ENCODE measurements at regions not wholly inside any gene's neighbourhood (a gene's known extent, or its start where the extent isn't known, plus 50 kb on each side); places are given as distances from the start of the nearest gene placed in this dataset.
"Not testable (repeated sequence)": the region's sequence is repeated elsewhere in the genome, so short reads cannot be mapped to it uniquely, and the experiment has no call there.

DNA sequence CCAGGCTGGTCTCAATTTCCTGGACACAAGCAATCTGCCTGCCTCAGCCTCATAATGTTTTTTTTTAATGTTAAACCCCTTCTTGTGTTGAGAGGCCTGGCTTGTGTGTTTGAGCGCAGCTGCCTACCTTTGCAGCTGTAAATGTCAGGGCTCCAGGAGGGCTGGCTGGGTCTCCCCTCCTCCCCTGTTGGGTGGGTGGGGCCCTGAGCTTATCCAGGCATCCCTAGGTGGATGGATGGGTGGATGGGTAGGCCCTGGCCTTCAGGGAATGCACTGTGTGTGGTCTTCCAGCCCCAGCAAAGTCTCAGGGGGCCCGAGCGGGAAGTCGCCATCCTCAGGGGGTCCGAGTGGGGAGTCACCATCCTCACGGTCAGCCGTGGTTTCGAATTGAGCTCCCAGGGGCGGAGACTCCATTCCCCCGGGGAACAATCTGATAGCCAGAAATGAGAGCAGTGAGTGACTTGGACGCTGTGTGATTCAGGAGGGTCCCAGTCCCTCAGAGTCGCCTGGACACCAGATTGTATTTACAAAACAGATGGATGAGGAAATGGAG lies 279.4 kb upstream of the PLGLB2 start:
- not testable (repeated sequence) for H3K4me1 ChIP-seq (replicated peaks); H3K27me3 ChIP-seq (replicated peaks); H3K36me3 ChIP-seq; H3K27ac ChIP-seq; H3K9me3 ChIP-seq (replicated peaks); H3K4me3 ChIP-seq
- DNase-seq (ENCODE audit: low read depth in 1 of 2, low spot score in 2 of 2) = peak; percentile 75 to 89

DNA sequence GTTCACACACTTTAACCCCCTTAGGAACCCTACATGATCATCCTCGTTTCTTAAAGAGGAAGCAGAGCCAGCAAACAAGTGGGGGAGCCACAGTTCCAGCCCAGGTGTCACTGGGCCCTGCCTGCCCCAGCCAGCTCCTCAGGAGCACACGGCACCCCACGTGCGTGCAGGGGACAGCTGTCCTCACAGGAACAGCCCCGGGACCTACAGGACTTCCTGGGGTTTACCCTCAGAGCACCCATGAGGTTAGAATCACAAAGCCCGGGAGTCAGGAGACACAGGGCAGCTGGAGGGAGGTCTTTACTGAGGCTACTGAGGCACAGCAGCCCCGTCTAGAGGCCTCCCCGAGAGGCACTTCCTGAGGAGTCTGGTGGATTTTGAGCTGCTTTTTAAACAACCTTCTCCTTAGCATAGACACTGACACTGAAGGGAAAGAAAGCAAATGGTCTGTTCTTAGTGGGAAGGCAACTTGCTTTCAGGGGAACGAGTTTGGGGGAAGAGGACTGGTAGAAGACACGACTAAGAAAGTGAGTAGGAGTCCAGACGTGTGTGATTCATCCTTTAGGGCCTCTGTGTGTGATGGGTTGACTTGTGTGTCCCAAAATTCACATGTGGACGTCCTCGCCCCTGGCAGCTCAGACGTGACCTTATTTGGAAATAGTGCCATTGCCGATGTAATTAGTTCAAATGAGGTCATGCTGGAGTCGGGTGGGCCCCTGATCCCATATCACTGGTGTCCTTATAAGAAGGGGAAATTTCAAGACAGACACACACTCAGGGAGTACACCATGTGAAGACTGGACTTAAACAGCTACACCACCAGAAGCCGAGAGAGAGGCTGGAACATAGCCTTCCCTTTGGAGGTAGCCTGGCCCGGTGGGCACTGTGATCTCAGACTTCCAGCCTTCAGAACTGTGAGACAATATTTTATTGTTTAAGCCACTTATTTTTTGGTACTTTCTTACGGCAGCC lies 278.4 kb upstream of the PLGLB2 start:
- peak overlapping the region; percentile 64 for H3K27ac ChIP-seq
- H3K4me3 ChIP-seq; H3K27me3 ChIP-seq (replicated peaks); H3K4me1 ChIP-seq (replicated peaks); H3K9me3 ChIP-seq (replicated peaks); H3K36me3 ChIP-seq: not testable (repeated sequence)
- peak in 1 of 2 experiments; percentile 52 for DNase-seq (ENCODE audit: low read depth in 1 of 2, low spot score in 2 of 2)

DNA sequence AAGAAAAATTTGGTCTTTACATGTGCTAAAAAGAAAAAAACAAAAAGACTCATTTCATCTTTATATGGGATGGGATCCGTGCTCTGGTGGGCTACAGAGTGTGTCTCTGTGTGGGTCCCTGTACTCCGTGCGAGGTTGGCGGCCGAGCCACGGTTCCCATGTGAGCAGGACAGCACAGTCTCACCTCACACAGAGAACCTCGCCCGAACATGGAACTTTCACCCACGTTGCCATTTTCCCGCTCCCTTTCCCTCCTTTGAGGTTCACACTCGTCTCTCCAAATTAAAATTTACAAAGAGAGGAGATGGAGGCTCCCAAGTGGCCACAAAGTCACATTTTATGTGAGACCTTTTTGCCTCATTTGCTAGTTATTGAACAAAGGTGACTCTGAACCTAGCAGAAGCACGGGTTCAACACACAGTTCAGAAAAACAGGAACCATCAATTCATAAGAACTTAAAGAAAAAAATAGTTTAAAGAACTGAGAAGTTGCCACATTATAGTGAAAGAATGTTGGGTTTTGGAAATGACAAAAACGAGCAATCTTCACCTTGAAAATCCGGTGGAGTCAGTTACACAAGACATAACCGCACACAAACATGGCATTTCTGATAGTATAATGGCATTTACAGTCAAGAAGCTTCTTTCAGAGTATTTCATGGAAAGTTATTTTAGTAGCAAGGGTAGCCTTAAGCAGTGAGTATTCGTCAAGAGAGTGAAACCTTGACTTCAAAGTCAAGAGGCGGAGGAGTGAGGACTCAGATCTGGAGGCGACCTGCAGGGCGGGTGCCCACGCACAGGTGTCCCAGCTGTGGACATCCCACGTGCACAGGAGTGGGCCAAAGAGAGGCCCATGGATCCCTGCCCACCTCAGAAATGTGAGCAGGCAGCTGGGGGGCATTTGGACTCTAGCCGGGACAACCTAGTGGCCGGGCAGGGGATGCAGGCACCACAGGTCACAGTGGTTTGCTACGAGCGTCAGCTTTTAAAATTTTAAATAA lies 277.2 kb upstream of the PLGLB2 start:
- not testable (repeated sequence) for H3K4me1 ChIP-seq (replicated peaks); H3K27me3 ChIP-seq (replicated peaks); H3K36me3 ChIP-seq; DNase-seq (ENCODE audit: low read depth in 1 of 2, low spot score in 2 of 2); H3K27ac ChIP-seq; H3K9me3 ChIP-seq (replicated peaks); H3K4me3 ChIP-seq

DNA sequence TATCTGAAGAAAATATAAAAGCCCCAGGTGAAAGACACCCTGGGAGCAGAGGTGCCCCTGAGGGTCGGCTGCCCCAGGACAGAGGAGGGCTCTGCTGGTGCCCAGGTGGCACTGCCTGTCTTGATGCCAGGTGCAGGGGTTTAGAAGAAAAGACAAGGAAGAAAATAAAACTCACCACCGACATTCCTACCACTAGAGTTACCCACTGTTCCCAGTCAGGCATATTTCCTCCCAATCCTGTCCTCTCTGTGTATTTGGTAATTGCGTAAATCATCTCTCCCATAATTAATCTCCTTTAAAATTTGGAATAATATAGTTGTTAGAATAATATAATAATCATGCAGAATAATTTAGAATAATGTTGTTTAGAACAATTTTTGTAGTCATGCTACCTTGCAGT lies 276.4 kb upstream of the PLGLB2 start:
- not testable (repeated sequence) for H3K4me1 ChIP-seq (replicated peaks); H3K27me3 ChIP-seq (replicated peaks); H3K9me3 ChIP-seq (replicated peaks); H3K4me3 ChIP-seq; H3K27ac ChIP-seq; DNase-seq (ENCODE audit: low read depth in 1 of 2, low spot score in 2 of 2); H3K36me3 ChIP-seq

DNA sequence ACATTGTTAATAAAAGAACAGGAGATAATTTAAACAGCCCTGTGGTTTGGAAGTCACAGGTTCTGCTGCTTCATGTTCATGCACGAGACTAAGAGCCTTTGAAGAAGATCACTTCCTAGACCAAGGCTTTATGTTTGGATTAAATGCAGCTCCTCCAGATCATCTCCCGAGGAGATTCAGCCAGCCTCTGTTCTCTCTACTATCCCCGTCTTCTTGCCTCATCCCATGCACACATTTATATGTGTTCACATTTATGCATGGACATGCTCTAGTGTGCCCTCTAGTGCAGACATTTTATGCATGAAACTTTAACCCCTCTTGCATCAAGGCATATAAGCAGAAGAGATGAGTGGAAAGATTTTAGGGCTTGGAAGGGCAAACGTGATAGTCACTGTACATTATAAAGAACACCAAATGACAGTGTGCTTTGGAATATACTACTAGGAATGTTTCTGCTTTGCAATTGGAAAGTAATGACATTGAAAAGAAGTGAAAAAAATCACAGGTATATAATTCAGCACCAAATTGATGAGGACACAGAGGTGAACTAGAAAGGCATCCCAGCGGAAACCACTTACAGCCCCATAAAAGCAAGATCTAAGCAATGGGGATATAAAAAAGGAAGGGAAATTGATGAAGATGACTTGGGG lies 271.5 kb upstream of the PLGLB2 start:
- H3K27ac ChIP-seq; H3K4me1 ChIP-seq (replicated peaks); H3K27me3 ChIP-seq (replicated peaks); H3K9me3 ChIP-seq (replicated peaks); H3K4me3 ChIP-seq; DNase-seq (ENCODE audit: low read depth in 1 of 2, low spot score in 2 of 2); H3K36me3 ChIP-seq: not testable (repeated sequence)

DNA sequence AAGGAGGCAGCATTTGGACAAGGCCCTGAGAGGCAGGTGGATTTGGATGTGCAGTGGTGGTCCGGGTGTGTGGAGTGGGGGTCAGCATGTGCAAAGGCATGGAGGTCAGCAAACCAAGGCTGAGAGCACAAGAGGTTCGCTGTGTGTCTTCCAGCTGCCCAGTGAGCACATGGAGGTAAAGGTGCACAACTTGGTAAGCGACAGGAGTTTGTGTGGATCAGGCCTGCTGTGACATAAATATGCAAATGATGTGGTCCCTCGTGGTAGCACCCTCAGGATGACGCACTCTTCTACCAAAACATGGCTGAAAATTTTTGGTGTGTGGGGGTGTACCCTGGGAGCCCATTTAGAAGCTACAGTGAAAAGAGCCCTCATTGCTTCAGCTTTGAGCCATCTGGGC lies 271.0 kb upstream of the PLGLB2 start:
- H3K9me3 ChIP-seq (replicated peaks); H3K27ac ChIP-seq; H3K36me3 ChIP-seq; H3K27me3 ChIP-seq (replicated peaks); H3K4me1 ChIP-seq (replicated peaks); H3K4me3 ChIP-seq; DNase-seq (ENCODE audit: low read depth in 1 of 2, low spot score in 2 of 2): not testable (repeated sequence)

DNA sequence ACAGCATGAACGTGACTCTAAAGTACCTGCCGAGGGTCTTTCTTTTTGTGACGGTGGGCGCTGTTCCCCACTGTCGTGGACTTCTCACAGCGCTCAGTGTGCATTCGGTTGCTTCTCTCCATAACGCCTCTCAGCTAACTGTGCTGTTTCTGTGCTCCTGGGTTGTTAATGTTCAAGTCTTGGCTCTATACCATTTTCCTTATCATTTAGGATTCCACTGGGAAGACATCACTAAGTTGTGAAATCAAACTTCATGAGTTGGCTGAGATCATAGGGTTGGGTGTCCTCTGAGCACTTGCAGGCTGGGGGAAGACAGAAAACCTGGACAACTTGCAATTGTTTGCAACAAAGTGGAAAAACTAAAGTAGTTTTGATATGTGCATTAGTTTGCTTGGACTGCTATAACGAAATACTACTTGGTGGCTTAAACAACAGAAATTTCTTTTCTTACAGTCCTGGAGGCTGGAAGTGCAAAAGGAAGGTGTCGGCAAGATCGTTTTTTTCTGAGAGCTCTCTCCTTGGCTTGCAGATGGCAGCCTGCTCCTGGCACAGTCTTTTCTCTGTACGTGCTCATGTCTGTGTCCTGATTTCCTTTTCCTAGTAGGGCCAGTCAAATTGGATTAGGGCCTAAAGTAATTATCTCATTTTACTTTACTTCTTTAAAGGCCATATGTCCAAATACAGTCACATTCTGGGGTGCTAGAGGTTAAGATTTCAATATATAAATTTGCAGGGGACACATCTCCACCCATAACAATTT lies 270.0 kb upstream of the PLGLB2 start:
- H3K36me3 ChIP-seq; DNase-seq (ENCODE audit: low read depth in 1 of 2, low spot score in 2 of 2); H3K9me3 ChIP-seq (replicated peaks); H3K27me3 ChIP-seq (replicated peaks); H3K27ac ChIP-seq; H3K4me3 ChIP-seq; H3K4me1 ChIP-seq (replicated peaks): not testable (repeated sequence)

DNA sequence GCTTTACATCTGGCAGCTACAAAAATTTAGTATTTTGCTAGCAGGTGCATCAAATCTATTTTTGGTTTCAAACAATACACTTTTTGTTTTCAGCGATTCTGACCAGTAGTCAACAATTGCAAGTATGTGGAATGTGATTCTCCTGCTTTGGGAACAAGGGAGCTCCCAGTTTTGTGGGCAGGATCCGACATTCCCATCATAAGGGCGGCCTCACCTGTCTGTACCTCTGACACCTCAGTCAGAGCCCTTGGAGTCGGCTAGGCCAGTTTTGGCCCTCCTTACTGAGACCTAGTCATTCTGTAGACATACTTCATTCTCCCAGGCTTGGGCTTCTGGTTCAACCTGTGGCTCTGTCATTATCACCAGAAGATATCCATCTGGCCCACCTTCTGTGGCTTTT lies 269.0 kb upstream of the PLGLB2 start:
- not testable (repeated sequence) for DNase-seq (ENCODE audit: low read depth in 1 of 2, low spot score in 2 of 2); H3K27me3 ChIP-seq (replicated peaks); H3K27ac ChIP-seq; H3K4me1 ChIP-seq (replicated peaks); H3K4me3 ChIP-seq; H3K36me3 ChIP-seq; H3K9me3 ChIP-seq (replicated peaks)

DNA sequence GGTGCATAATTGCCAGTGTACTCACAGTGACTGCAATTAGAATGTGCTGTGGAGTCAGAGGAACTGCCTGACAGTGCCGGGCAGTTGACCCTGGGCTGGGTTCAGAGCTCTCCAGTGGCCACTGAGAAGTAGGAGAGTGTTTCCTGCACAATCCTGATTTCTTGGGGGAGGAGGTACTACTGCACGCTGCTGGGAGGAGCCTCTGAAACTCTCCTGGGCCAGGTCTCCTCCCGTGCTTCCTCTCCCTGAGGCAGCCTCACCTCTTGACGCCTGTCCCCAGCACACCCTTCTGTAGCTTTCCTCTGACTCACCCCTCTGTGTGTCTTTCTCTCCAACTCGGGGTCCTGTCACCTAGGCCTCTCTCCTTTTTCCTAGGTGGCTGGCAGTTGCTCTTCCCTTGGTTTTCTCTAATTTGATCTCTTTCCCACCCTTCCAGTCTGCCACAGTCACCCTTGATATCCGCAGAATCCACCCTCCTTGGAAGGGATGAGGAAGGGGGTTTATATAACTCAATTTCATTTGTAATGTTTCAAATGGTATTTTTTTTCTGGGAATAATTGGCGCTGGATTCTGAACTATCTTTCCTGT lies 264.7 kb upstream of the PLGLB2 start:
- not testable (repeated sequence) for H3K27me3 ChIP-seq (replicated peaks); H3K27ac ChIP-seq; H3K9me3 ChIP-seq (replicated peaks); DNase-seq (ENCODE audit: low read depth in 1 of 2, low spot score in 2 of 2); H3K36me3 ChIP-seq; H3K4me1 ChIP-seq (replicated peaks); H3K4me3 ChIP-seq

DNA sequence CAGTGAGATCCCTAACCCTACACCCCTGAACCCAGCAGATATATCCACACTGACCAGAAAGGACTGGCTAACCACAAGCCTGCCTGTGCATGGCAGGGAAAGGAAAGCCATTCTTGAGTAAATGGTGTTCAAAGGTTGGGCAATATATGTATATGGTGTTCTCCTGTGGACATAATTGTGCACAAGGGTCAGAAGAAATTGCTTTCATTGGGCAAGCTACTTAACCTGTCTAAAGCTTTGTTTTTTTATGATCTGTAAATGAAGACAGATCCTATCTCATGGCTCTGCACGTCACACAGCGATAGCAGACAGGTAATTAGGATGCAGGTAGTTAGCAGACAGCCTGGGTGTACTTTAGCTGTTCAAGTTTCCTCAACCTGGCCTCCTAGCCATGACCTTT lies 263.5 kb upstream of the PLGLB2 start:
- not testable (repeated sequence) for H3K36me3 ChIP-seq, H3K27ac ChIP-seq

DNA sequence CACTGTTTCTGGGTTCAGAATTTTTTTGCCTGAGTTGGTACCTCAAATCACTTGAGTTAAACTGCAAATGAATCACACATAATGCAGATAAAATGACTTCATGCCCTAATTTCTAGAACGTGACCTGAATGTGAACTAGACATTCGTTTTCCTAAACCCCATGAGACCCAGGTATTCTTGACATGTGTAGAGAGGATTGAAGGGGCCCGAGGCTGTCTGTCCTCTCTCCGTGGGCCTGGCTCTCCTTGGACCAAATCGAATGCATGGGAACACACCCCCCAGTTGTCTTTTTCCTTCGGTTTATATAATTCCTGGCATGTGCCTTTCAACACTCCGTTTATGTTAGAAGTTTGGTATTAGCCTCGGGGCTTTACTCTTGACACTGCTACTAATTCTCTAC lies 262.4 kb upstream of the PLGLB2 start:
- not testable (repeated sequence) for H3K4me3 ChIP-seq; H3K9me3 ChIP-seq (replicated peaks); H3K4me1 ChIP-seq (replicated peaks); H3K27me3 ChIP-seq (replicated peaks); H3K27ac ChIP-seq; DNase-seq (ENCODE audit: low read depth in 1 of 2, low spot score in 2 of 2); H3K36me3 ChIP-seq

More for the DNA sequence above, 263.5 kb upstream of the PLGLB2 start:
- not testable (repeated sequence) for H3K4me1 ChIP-seq (replicated peaks); H3K9me3 ChIP-seq (replicated peaks); H3K4me3 ChIP-seq; DNase-seq (ENCODE audit: low read depth in 1 of 2, low spot score in 2 of 2); H3K27me3 ChIP-seq (replicated peaks)

DNA sequence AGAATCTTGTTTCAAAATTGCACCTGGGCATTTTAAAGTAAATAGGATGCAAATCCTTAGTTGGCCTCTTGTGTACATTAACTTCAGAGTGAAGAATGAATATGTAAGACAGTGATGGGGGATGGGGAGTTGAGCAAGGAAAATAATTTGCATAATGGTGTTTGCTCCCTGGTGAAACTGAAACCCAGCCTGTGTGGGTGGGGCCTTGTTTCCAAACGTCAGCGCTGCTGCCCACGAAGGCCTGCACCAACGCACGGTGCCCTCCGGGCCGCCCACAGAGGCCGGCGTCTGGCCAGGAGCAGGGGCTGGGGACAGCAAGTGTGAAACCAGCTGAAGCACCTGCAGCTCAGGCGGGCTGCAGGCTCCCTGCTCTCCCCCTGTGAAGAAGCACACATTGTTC lies 262.0 kb upstream of the PLGLB2 start:
- DNase-seq (ENCODE audit: low read depth in 1 of 2, low spot score in 2 of 2); H3K27me3 ChIP-seq (replicated peaks); H3K36me3 ChIP-seq; H3K27ac ChIP-seq; H3K4me3 ChIP-seq; H3K9me3 ChIP-seq (replicated peaks); H3K4me1 ChIP-seq (replicated peaks): not testable (repeated sequence)

DNA sequence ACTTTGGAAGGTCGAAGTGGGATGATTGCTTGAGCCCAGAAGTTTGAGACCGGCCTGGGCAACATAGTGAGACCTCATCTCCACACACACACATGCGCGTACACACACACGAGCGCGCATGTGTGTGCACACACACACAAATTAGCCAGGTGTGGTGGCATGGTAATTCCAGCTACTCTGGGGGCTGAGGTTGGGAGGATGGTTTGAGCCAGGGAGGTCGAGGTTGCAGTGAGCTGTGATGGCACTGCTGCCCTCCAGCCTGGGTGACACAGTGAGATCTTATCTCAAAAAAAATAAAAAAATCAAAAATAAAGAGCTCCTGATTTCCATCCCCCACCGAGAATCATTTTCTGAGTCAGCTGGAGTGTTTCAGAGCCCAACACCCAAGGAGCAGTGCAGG lies 261.5 kb upstream of the PLGLB2 start:
- not testable (repeated sequence) for H3K9me3 ChIP-seq (replicated peaks); H3K27me3 ChIP-seq (replicated peaks); H3K4me1 ChIP-seq (replicated peaks); H3K36me3 ChIP-seq; H3K4me3 ChIP-seq; DNase-seq (ENCODE audit: low read depth in 1 of 2, low spot score in 2 of 2); H3K27ac ChIP-seq

Data from SJSA1 (cell line).